ACC112 (cell line): ENCODE measurements at regions not wholly inside any gene's neighbourhood (a gene's known extent, or its start where the extent isn't known, plus 50 kb on each side); places are given as distances from the start of the nearest gene placed in this dataset.

Experiments used
- H2AFZ ChIP-seq: fragments of 200-600 bp; sonication (generic); one replicate; pipeline ENCODE4 v1.6.0; 2017; ENCODE audit warnings: antibody characterized with exemption, low read length; ENCODE audit not compliant: unreplicated experiment
- H3K27ac ChIP-seq: fragments of 200-600 bp; sonication (generic); 2 replicates; pipeline ENCODE4 v1.5.1; 2014; ENCODE audit warnings: low read depth, mild to moderate bottlenecking, antibody characterized with exemption, low read length, moderate library complexity
- H3K27me3 ChIP-seq: fragments of 200-600 bp; sonication (generic); 2 replicates; pipeline ENCODE4 v1.6.1; 2014; ENCODE audit warnings: mild to moderate bottlenecking, antibody characterized with exemption, low read length, moderate library complexity, mixed read lengths; ENCODE audit not compliant: insufficient read depth
- H3K36me3 ChIP-seq: fragments of 200-600 bp; sonication (generic); 2 replicates; pipeline ENCODE4 v1.6.1; 2016; ENCODE audit warnings: mild to moderate bottlenecking, antibody characterized with exemption, low read length, moderate library complexity, mixed read lengths; ENCODE audit not compliant: insufficient read depth
- H3K4me1 ChIP-seq: fragments of 200-600 bp; sonication (generic); one replicate; pipeline ENCODE4 v1.6.1; 2016; ENCODE audit warnings: low read length, mixed read lengths; ENCODE audit not compliant: insufficient read depth, unreplicated experiment, control insufficient read depth
- H3K4me3 ChIP-seq: fragments of 200-600 bp; sonication (generic); 2 replicates; pipeline ENCODE4 v1.5.1; 2014; ENCODE audit warnings: mild to moderate bottlenecking, low read depth, low read length
- H3K79me2 ChIP-seq: fragments of 200-600 bp; sonication (generic); one replicate; pipeline ENCODE4 v1.6.0; 2016; ENCODE audit warnings: low read length; ENCODE audit not compliant: control insufficient read depth, unreplicated experiment, insufficient read depth

- Histone ChIP-seq H3K4me3 (no peak overlapping the region), H3K36me3 (no peaks in the 10 kb centered on the region), H3K4me1 (no peaks in the 10 kb centered on the region), H3K27me3 (no peaks in the 10 kb centered on the region), H2AFZ (no peak overlapping the region), H3K27ac (no peak overlapping the region), H3K79me2 (no peaks in the 10 kb centered on the region)
Measured at GRCh38 chr18:60838677-60839076, 466.1 kb upstream of the MC4R start.

- no peak overlapping the region for H3K27ac ChIP-seq
- H3K4me3 ChIP-seq, result no peak overlapping the region
- no peaks in the 10 kb centered on the region for H3K4me1 ChIP-seq
- no peaks in the 10 kb centered on the region for H3K79me2 ChIP-seq
- no peaks in the 10 kb centered on the region for H3K27me3 ChIP-seq
- no peaks in the 10 kb centered on the region for H3K36me3 ChIP-seq
- no peak overlapping the region for H2AFZ ChIP-seq
Measured at GRCh38 chr18:60846396-60846795, 473.8 kb upstream of the MC4R start.

- H3K36me3 ChIP-seq, result no peaks in the 10 kb centered on the region
- H2AFZ ChIP-seq, result peak overlapping the region; percentile 53
- H3K4me3 ChIP-seq, result peak overlapping the region; percentile 60
- H3K27me3 ChIP-seq, result no peaks in the 10 kb centered on the region
- H3K79me2 ChIP-seq, result no peaks in the 10 kb centered on the region
- H3K4me1 ChIP-seq, result no peaks in the 10 kb centered on the region
- no peak overlapping the region for H3K27ac ChIP-seq
Measured at GRCh38 chr18:60847517-60847916, 474.9 kb upstream of the MC4R start.

- H3K27ac ChIP-seq, result no peak overlapping the region
- no peak overlapping the region for H3K4me3 ChIP-seq
- H3K4me1 ChIP-seq, result no peaks in the 10 kb centered on the region
- no peaks in the 10 kb centered on the region for H3K36me3 ChIP-seq
- no peak overlapping the region for H2AFZ ChIP-seq
- H3K27me3 ChIP-seq, result no peaks in the 10 kb centered on the region
- H3K79me2 ChIP-seq, result no peaks in the 10 kb centered on the region
Measured at GRCh38 chr18:60861575-60861974, 471.7 kb upstream of the CDH20 start.

- H3K27me3 ChIP-seq, result no peaks in the 10 kb centered on the region
- H3K4me1 ChIP-seq, result no peaks in the 10 kb centered on the region
- no peak overlapping the region for H3K27ac ChIP-seq
Measured at GRCh38 chr18:60862988-60863387, 470.2 kb upstream of the CDH20 start.

GRCh38 chr18:60865801-60866200 lies 467.4 kb upstream of the CDH20 start:
- H3K27ac ChIP-seq, result no peak overlapping the region
- no peak overlapping the region for H2AFZ ChIP-seq
- H3K4me1 ChIP-seq, result no peaks in the 10 kb centered on the region
- no peak overlapping the region for H3K4me3 ChIP-seq
- H3K27me3 ChIP-seq, result 0 out of 2 replicates have a peak, but pooled peaks cover 4% of the 10 kb centered on the region
- H3K36me3 ChIP-seq, result no peaks in the 10 kb centered on the region
- no peaks in the 10 kb centered on the region for H3K79me2 ChIP-seq

More at GRCh38 chr18:60862988-60863387, 470.2 kb upstream of the CDH20 start:
- no peaks in the 10 kb centered on the region for H3K79me2 ChIP-seq
- no peak overlapping the region for H3K4me3 ChIP-seq
- H2AFZ ChIP-seq, result no peak overlapping the region
- no peaks in the 10 kb centered on the region for H3K36me3 ChIP-seq

- H2AFZ ChIP-seq, result no peak overlapping the region
- H3K4me1 ChIP-seq, result peaks cover 10% of the 10 kb centered on the region
- no peak overlapping the region for H3K27ac ChIP-seq
- H3K4me3 ChIP-seq, result no peak overlapping the region
- H3K36me3 ChIP-seq, result no peaks in the 10 kb centered on the region
- peaks cover 9% of the 10 kb centered on the region; the same call in 1 of the 2 replicates for H3K27me3 ChIP-seq
- H3K79me2 ChIP-seq, result no peaks in the 10 kb centered on the region
Measured at GRCh38 chr18:60870261-60871153, 462.7 kb upstream of the CDH20 start.

- no peak overlapping the region for H3K27ac ChIP-seq
- H3K4me3 ChIP-seq, result no peak overlapping the region
- peaks cover 9% of the 10 kb centered on the region; the same call in 1 of the 2 replicates for H3K27me3 ChIP-seq
- no peaks in the 10 kb centered on the region for H3K36me3 ChIP-seq
- H3K4me1 ChIP-seq, result peaks cover 10% of the 10 kb centered on the region
- H3K79me2 ChIP-seq, result no peaks in the 10 kb centered on the region
- no peak overlapping the region for H2AFZ ChIP-seq
Measured at GRCh38 chr18:60872434-60872833, 460.8 kb upstream of the CDH20 start.

GRCh38 chr18:60873708-60874107 lies 459.5 kb upstream of the CDH20 start:
- Histone ChIP-seq H3K79me2 (no peaks in the 10 kb centered on the region), H3K36me3 (no peaks in the 10 kb centered on the region), H3K27ac (no peak overlapping the region), H3K4me3 (no peak overlapping the region), H3K27me3 (peaks cover 9% of the 10 kb centered on the region; the same call in 1 of the 2 replicates), H2AFZ (no peak overlapping the region), H3K4me1 (peaks cover 10% of the 10 kb centered on the region)

GRCh38 chr18:60875957-60876507 lies 457.2 kb upstream of the CDH20 start:
- Histone ChIP-seq H3K36me3 (no peaks in the 10 kb centered on the region), H3K79me2 (no peaks in the 10 kb centered on the region), H3K4me1 (peaks cover 10% of the 10 kb centered on the region), H3K4me3 (no peak overlapping the region), H3K27me3 (peaks cover 5% of the 10 kb centered on the region; the same call in 1 of the 2 replicates), H3K27ac (no peak overlapping the region), H2AFZ (no peak overlapping the region)

GRCh38 chr18:60880184-60880583 lies 453.0 kb upstream of the CDH20 start:
- Histone ChIP-seq H3K79me2 (no peaks in the 10 kb centered on the region), H3K27me3 (no peaks in the 10 kb centered on the region), H3K4me1 (no peaks in the 10 kb centered on the region), H3K4me3 (no peak overlapping the region), H2AFZ (no peak overlapping the region), H3K36me3 (no peaks in the 10 kb centered on the region), H3K27ac (no peak overlapping the region)
